Left lung (tissue), 4 donors: ENCODE measurements at regions not wholly inside any gene's neighbourhood (a gene's known extent, or its start where the extent isn't known, plus 50 kb on each side); places are given as distances from the start of the nearest gene placed in this dataset.

Experiments
- ATAC-seq: fragments of 200-7000 bp; cut with Tn5 transposase; one replicate; pipeline ENCODE4 v1.9.1; 2020; ENCODE audit warnings: moderate library complexity
- DNase-seq, 4 donors: peaks; one replicate each; pipeline ENCODE4 v3.0.0-alpha.2; 2013 to 2020
- H3K27ac ChIP-seq, 2 donors: fragments of 200-600 bp; sonication (generic) in 1 of 2; one replicate each; pipeline versions ENCODE4 v1.5.0 to v1.8.0; 2020 to 2021
- H3K27me3 ChIP-seq, 2 donors: fragments of 200-600 bp; sonication (generic) in 1 of 2; one replicate each; pipeline versions ENCODE4 v1.5.0 to v1.8.0; 2020 to 2021
- H3K36me3 ChIP-seq, 2 donors: fragments of 200-600 bp; sonication (generic) in 1 of 2; one replicate each; pipeline versions ENCODE4 v1.5.0 to v1.8.0; 2020 to 2021
- H3K4me1 ChIP-seq, 2 donors: fragments of 200-600 bp; one replicate each; pipeline ENCODE4 v1.8.0; 2021
- H3K4me3 ChIP-seq, 2 donors: fragments of 200-600 bp; sonication (generic) in 1 of 2; one replicate each; pipeline versions ENCODE4 v1.5.0 to v1.8.0; 2020 to 2021; ENCODE audit warnings: mild to moderate bottlenecking in 1 of 2
- H3K9me3 ChIP-seq, 2 donors: fragments of 200-600 bp; sonication (generic) in 1 of 2; one replicate each; pipeline versions ENCODE4 v1.5.0 to v1.8.0; 2020 to 2021
- intact Hi-C, 2 donors: fragments of 100-400 bp; cut with DNase I; formaldehyde crosslinking; loops; one replicate each; pipeline versions ENCODE4 v1.11.2 to v1.14.2; 2022
- TF ChIP-seq, protein P1 (sequence below), 2 donors: fragments of 200-600 bp; sonication (generic) in 1 of 2; IDR thresholded peaks; one replicate each; pipeline versions ENCODE4 v1.5.0 to v1.8.0; 2021; ENCODE audit warnings: antibody characterized with exemption in 2 of 2
- donor health status: DM: no; HTN: yes; CAD: no.
- donor health status: DM: no; HTN: no; CAD: no.

GRCh38 chr9:13651526-13651925 is 372.0 kb upstream of the MPDZ start:
- DNase-seq (no peak), ATAC-seq (no peak)
- TF ChIP-seq, protein P1, sequence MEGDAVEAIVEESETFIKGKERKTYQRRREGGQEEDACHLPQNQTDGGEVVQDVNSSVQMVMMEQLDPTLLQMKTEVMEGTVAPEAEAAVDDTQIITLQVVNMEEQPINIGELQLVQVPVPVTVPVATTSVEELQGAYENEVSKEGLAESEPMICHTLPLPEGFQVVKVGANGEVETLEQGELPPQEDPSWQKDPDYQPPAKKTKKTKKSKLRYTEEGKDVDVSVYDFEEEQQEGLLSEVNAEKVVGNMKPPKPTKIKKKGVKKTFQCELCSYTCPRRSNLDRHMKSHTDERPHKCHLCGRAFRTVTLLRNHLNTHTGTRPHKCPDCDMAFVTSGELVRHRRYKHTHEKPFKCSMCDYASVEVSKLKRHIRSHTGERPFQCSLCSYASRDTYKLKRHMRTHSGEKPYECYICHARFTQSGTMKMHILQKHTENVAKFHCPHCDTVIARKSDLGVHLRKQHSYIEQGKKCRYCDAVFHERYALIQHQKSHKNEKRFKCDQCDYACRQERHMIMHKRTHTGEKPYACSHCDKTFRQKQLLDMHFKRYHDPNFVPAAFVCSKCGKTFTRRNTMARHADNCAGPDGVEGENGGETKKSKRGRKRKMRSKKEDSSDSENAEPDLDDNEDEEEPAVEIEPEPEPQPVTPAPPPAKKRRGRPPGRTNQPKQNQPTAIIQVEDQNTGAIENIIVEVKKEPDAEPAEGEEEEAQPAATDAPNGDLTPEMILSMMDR (IDR thresholded peaks at IDR 0.05), result no peak
- Histone ChIP-seq H3K9me3 (peaks cover 0 to 13% of the 10 kb centered on the region in 2 donors), H3K27me3 (no peaks in the 10 kb centered on the region), H3K27ac (no peak overlapping the region), H3K4me1 (no peaks in the 10 kb centered on the region), H3K36me3 (no peaks in the 10 kb centered on the region), H3K4me3 (no peak overlapping the region)
- intact Hi-C loops, result no loop called here

GRCh38 chr9:13648676-13649075 is 369.2 kb upstream of the MPDZ start:
- TF ChIP-seq, protein P1 (IDR thresholded peaks at IDR 0.05), result no peak
- intact Hi-C loops, result no loop called here
- Histone ChIP-seq H3K9me3 (peaks cover 0 to 13% of the 10 kb centered on the region in 2 donors), H3K27me3 (no peaks in the 10 kb centered on the region), H3K4me3 (no peak overlapping the region), H3K27ac (no peak overlapping the region), H3K4me1 (no peaks in the 10 kb centered on the region), H3K36me3 (no peaks in the 10 kb centered on the region)
- ATAC-seq (no peak), DNase-seq (no peak)

GRCh38 chr9:13648068-13648467 is 368.6 kb upstream of the MPDZ start:
- Histone ChIP-seq H3K4me3 (no peak overlapping the region), H3K9me3 (peaks cover 0 to 13% of the 10 kb centered on the region in 2 donors), H3K27me3 (no peaks in the 10 kb centered on the region), H3K27ac (no peak overlapping the region), H3K36me3 (no peaks in the 10 kb centered on the region), H3K4me1 (no peaks in the 10 kb centered on the region)
- intact Hi-C loops, result no loop called here
- DNase-seq (no peak), ATAC-seq (no peak)
- TF ChIP-seq, protein P1 (IDR thresholded peaks at IDR 0.05), result no peak

DNA sequence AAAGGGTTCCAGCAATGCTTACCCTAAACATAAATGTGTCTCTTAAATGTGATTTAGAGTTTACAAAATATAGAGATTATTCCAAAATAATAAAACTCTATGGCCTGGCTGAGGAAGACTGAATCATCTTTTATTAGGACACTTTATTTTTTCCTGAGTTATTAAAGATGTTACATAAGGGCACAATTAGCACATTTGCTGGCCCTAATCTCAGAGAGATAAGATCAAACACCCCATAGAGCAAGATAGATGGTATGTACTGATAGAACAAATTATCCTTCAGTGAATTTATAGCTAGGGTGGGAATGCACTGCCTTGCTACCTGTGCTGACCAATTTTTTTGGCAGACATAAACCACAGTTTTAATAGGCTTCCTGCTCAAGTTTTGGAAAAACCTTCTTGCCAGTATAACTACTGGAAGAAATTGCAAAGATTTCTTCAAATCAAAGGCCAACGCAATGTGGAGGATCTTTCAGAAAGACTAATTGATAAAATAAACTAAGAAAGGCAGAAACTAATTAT is 367.1 kb upstream of the MPDZ start:
- Histone ChIP-seq H3K9me3 (peaks cover 0 to 13% of the 10 kb centered on the region in 2 donors), H3K36me3 (no peaks in the 10 kb centered on the region), H3K4me3 (no peak overlapping the region), H3K27ac (no peak overlapping the region), H3K4me1 (no peaks in the 10 kb centered on the region), H3K27me3 (no peaks in the 10 kb centered on the region)
- intact Hi-C loops, result no loop called here
- no peak for DNase-seq
- ATAC-seq, result no peak
- TF ChIP-seq, protein P1 (IDR thresholded peaks at IDR 0.05), result no peak

DNA sequence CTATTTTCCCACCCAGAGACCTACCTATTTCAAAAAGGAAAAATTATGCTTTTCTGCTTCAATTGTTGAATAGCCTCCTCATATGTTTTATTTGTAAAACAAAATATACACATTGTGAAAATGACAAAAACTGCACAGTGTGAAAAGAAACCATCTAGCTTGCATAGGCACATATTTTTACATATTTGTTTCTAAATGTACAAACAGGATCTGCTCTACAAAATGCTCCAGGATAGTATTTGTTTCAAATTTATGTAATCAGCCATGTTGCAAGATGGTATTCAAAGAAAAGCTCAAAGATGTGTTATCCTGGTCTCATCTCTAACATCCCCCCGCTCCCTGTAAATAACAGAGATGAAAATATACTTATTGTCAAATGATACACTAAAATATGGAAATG is 366.1 kb upstream of the MPDZ start:
- DNase-seq (no peak), ATAC-seq (no peak)
- no peaks in the 10 kb centered on the region for H3K27me3 ChIP-seq
- TF ChIP-seq, protein P1 (IDR thresholded peaks at IDR 0.05), result no peak
- H3K27ac ChIP-seq, result no peak overlapping the region
- peaks cover 0 to 15% of the 10 kb centered on the region in 2 donors for H3K9me3 ChIP-seq
- no peaks in the 10 kb centered on the region for H3K4me1 ChIP-seq
- no peak overlapping the region for H3K4me3 ChIP-seq
- intact Hi-C loops, result no loop called here
- no peaks in the 10 kb centered on the region for H3K36me3 ChIP-seq
